Germinal center (tissue), 1 donor: ENCODE measurements at regions not wholly inside any gene's neighbourhood (a gene's known extent, or its start where the extent isn't known, plus 50 kb on each side); places are given as distances from the start of the nearest gene placed in this dataset.
"Not testable (repeated sequence)": the region's sequence is repeated elsewhere in the genome, so short reads cannot be mapped to it uniquely, and the experiment has no call there.

Experiments
- DNase-seq: peaks from one replicate; pipeline ENCODE4 v3.0.0; 2012; ENCODE audit warnings: mixed read lengths, low spot score

GRCh38 chr13:65943024-65943423 lies 1287.1 kb downstream of the PCDH9 start:
- no peak for DNase-seq

GRCh38 chr13:65940720-65941119 lies 1289.4 kb downstream of the PCDH9 start:
- DNase-seq = no peak

- DNase-seq = no peak
Observed at GRCh38 chr13:65937251-65937650, 1292.9 kb downstream of the PCDH9 start.

DNA sequence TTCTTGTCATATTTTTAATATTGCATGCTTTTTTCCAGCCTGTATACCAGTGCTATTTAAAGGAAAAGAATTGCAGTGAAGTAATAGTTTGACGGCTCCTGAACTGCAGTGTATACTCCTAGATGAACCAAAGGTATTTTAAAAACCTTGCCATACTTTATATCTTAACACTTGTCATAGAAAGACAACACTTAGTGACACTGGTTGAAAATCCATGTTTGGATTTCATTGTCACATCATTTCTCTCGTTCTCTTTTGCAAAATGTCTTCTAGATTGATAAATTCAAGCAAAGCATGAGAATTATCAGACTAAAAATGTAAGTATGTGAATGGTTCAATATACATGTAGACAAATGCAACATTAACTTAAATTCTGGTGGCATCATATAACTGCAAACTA lies 1293.9 kb downstream of the PCDH9 start:
- no peak for DNase-seq

DNA sequence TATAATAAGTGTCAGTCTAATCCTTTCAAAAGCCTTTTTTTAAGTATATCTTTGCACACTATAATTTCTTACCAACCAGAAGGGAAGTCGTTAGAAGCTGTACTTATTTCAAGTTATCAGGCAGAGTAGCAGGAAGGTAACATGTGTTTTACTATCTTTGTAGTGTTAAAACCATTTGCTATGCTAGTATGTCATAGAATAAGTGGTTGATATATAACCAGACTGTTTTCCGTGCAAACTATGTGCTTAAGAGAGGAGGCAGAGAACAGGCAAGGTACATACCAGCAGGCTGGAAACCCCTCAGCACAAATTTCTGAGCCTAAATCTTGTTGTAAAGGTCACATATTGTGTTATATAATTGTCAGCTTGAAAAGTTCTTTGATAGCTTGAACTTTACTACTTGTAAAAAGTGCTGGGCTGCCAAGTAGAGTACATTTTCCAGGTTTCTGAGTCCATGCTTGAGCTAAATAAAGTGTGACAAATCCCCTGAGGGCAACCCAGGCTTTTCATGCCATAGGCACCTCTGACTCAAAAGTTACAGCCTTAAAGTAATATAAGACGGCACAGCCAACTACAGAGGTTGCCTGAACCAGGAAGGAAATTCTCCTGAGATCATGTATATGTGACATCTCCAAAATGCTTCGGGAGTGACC lies 1297.4 kb downstream of the PCDH9 start:
- DNase-seq = no peak

GRCh38 chr13:65932013-65932412 lies 1298.1 kb downstream of the PCDH9 start:
- DNase-seq = no peak

GRCh38 chr13:65929436-65929835 lies 1300.7 kb downstream of the PCDH9 start:
- DNase-seq = no peak

- DNase-seq = no peak
Observed at GRCh38 chr13:65926750-65927171, 1303.4 kb downstream of the PCDH9 start.

DNA sequence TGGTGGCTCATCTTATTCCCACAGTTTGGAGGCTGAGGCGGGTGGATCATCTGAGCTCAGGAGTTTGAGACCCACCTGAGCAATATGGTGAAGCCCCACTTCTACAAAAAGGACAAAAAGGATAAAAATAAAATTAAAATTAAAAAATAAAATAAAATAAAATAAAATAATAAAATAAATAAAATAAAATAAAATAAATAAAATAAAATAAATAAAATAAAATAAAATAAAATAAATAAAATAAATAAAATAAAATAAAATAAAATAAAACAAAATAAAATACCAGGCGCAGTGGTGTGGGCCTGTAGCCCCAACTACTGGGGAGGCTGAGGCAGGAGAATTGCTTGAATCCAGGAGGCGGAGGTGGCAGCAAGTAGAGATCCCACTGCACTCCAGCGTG lies 1307.3 kb downstream of the PCDH9 start:
- DNase-seq = not testable (repeated sequence)

DNA sequence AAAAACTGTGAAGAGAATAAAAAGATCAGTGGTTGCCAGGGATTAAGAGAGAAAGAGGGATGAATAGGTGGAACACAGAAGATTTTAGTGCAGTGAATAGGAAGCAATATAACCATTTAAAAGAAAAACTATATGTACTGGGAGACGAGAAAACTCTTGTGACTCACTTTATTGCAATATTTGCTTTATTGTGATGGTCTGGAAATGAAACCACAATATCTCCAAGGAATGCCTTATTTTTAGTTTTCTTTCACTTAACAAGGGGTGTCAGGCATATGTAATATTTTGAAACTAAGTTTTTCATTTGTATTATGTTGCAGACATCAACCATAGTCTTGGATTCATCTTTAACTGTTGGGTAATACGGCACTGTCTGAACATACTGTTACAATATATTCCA lies 1308.2 kb downstream of the PCDH9 start:
- no peak for DNase-seq

DNA sequence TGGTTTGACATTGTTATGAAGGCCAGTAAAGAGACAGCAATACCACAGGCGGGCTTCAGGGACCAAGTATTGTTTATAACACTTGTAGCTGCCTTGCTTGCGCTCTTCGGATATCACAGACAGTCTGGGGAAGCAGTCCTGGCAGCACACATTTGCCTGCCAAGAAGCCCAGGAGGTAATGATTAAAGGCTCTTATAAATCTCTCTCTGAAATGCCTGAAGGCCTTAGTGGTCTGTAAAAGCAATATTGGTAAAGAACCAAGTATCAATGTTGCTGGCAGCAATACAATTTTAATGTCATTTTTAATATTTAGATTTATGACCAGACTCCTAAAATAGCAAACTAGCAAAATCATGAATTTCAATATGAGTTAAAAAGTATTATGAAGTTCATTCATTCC lies 1312.4 kb downstream of the PCDH9 start:
- no peak for DNase-seq

- DNase-seq = no peak
Observed at GRCh38 chr13:65915195-65915594, 1314.9 kb downstream of the PCDH9 start.

- no peak for DNase-seq
Observed at GRCh38 chr13:65914716-65915115, 1315.4 kb downstream of the PCDH9 start.

GRCh38 chr13:65913173-65913572 lies 1317.0 kb downstream of the PCDH9 start:
- no peak for DNase-seq

DNA sequence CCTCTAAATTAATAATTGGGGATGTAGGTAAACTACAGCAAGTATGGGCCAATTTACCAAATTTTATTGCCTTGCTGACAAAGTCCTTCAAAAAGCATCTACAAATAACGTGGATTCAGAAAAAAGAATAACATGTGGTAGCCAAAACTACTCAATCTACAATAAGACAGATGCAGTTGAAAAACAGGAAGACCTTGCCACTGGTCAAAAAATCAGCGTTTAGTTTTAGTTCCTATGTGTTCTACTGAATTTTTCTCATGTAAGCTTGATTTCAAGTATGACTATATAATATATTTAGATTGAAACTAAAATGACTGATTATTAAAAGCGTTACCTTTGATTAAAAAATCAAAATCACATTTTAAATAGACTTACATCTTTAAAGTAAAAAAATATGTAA lies 1317.6 kb downstream of the PCDH9 start:
- DNase-seq = no peak

GRCh38 chr13:65911546-65912193 lies 1318.5 kb downstream of the PCDH9 start:
- DNase-seq = no peak

DNA sequence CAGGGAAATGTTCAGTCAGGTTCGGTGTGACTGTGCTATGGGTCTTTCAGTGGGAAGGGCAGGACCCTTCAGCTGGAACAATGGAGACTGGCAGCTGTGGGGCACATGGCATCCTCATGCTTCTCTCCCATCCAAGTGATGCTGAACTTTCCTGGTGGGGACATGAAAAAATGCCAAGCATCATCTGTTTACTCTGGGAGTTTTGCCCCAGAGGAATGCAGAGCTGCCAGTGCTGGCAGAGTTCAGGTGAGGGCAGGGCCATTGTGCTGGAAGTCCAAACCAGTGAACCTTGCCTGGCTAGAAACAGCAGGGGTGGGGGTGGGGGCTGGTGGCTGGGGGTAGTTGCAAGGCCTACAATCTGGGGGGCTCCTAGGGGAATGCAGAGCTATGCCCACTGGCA lies 1320.6 kb downstream of the PCDH9 start:
- no peak for DNase-seq

DNA sequence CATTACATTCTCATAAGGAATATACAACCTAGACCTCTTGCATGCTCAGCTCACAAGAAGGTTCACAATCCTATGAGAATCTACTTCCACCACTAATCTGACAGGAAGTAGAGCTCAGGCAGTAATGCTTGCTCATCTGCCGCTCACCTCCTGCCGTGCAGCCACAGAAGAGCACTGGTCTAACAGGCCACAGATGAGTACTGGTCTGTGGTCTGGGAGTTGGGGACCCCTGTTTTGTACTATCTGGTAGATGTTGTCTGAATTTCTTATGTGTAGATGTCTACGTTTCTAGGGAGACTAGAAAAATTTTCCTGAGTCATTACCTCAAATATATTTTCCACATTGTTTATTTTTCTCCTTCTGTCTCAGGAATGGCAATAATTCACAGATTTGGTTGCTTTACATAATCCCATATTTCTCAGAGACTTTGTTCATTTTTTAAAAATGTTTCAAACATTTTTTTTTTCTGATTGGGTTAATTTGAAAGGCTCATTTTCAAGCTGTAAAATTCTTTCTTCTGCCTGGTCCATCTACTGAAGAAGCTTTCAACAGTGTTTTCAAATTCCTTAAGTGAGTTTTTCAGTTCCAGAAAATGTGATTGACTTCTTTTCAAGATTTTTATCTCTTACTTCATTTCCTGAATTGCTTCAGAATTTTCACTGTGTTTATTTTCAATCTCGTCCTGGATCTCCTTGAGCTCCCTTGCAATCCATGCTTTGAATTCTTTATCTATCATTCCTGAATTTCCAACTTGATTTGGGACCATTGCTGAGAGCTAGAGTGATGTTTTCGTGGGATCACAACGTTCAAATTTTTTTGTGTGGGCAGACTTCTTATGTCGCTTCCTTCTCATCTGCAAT lies 1322.2 kb downstream of the PCDH9 start:
- DNase-seq = no peak

DNA sequence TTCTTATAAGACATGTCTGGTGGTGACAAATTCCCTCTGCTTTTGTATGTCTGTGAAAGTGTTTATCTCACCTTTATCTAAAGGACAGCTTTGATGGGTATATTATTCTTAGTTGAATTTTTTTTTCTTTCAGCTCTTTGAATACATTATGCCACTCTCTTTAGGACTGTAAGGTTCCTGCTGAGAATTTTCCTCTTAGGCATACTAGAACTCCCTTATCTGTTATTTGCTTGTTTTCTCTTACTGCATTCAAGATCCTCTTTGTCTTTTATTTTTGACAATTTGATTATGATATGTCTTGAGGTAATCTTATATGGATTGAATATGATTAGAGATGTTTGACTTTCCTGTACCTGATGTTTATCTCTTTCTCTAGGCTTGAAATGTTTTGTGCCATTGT lies 1328.4 kb downstream of the PCDH9 start:
- DNase-seq = no peak

DNA sequence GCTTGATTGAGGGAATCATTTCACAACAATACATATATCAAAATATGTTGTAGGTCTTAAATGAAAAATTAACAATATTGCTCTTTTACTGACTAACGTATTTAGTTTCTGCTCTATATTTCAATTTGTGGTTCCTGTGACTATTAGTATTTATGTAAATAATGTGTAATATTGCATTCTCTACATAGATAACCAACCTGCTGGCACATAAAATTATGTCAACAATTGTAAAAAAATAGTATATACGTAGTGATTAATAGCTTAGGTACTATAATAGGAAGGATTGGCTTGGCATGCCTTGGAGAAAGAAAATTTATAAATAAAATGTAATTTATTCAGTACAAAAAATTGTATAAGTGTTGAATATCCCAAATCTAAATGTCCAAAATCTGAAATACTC lies 1336.1 kb downstream of the PCDH9 start:
- DNase-seq = no peak

DNA sequence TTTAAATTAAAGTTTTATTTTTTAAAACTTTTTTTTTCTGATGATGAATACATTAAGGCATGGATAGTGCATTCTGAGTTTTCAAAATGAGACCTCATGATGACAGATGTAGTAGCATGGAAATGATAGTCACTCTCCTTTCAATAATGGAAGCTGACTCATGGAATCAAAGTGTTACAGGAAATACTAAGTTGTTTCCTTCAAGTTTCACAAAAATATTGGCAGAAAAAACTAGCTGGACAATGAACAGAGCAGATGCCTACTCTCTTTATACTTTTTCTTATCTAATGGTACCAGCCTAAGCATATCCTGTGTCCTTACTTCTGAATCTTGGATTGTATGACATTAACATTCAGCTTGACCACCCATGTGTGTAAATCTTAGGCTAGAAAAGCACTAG lies 1337.3 kb downstream of the PCDH9 start:
- DNase-seq = no peak

DNA sequence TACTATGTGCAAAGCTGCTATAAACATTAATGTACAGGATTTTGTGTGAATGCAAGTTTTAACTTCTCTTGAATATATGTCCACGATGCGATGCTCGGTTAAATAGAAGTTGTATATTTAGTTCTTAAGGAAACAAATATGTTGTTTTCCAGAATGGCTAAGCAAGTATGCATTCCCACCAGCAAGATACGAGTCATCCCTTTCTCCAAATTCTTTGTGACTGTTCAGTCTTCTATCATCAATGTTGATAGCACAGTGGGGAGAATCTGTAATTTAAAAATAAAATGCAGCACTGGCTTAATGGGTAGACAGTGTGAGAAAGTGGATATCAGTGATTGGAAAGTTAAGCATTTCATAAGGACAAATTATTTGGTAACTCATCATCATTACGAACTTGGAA lies 1340.8 kb downstream of the PCDH9 start:
- DNase-seq = no peak

GRCh38 chr13:65882810-65883209 lies 1347.3 kb downstream of the PCDH9 start:
- no peak for DNase-seq
